ENCODE measurements at regions not wholly inside any gene's neighbourhood (a gene's known extent, or its start where the extent isn't known, plus 50 kb on each side); places are given as distances from the start of the nearest gene placed in this dataset.

- TF ChIP-seq, protein P1, sequence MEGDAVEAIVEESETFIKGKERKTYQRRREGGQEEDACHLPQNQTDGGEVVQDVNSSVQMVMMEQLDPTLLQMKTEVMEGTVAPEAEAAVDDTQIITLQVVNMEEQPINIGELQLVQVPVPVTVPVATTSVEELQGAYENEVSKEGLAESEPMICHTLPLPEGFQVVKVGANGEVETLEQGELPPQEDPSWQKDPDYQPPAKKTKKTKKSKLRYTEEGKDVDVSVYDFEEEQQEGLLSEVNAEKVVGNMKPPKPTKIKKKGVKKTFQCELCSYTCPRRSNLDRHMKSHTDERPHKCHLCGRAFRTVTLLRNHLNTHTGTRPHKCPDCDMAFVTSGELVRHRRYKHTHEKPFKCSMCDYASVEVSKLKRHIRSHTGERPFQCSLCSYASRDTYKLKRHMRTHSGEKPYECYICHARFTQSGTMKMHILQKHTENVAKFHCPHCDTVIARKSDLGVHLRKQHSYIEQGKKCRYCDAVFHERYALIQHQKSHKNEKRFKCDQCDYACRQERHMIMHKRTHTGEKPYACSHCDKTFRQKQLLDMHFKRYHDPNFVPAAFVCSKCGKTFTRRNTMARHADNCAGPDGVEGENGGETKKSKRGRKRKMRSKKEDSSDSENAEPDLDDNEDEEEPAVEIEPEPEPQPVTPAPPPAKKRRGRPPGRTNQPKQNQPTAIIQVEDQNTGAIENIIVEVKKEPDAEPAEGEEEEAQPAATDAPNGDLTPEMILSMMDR (IDR thresholded peaks at IDR 0.05 in 2 of 3, conservative IDR thresholded peaks at IDR 0.05 in 1 of 3; ENCODE audit: borderline replicate concordance in 1 of 3, insufficient read depth in 1 of 3, low read depth in 2 of 3, low read length in 2 of 3), result no peak
- TF ChIP-seq EZH2 (IDR thresholded peaks at IDR 0.05) (no peak), REST (IDR thresholded peaks at IDR 0.05; ENCODE audit: low read depth) (no peak), TCF7L2 (IDR thresholded peaks at IDR 0.05; ENCODE audit: borderline replicate concordance, extremely low read depth, insufficient read depth, insufficient read length) (no peak), POLR2A (IDR thresholded peaks at IDR 0.05; ENCODE audit: borderline replicate concordance, extremely low read depth, insufficient read depth, insufficient read length) (no peak), RAD21 (IDR thresholded peaks at IDR 0.05; ENCODE audit: low read depth) (no peak), SIN3A (IDR thresholded peaks at IDR 0.05; ENCODE audit: low read depth) (no peak), ZBTB33 (IDR thresholded peaks at IDR 0.05; ENCODE audit: extremely low read depth, insufficient replicate concordance, low read length) (no peak), ELF1 (IDR thresholded peaks at IDR 0.05; ENCODE audit: borderline replicate concordance, low read depth) (no peak)
These were observed 346.1 kb upstream of the ERCC4 start for GRCh38 chr16:13573903-13574302.
